Large intestine (tissue), 3 donors: ENCODE measurements at regions not wholly inside any gene's neighbourhood (a gene's known extent, or its start where the extent isn't known, plus 50 kb on each side); places are given as distances from the start of the nearest gene placed in this dataset.

Experiments used
- DNase-seq, 2 donors: peaks; one replicate each; pipeline versions ENCODE4 v3.0.0 to v3.0.0-alpha.2; 2013
- H3K27ac ChIP-seq: one replicate; pipeline ENCODE4 v1.5.1; 2013; ENCODE audit warnings: low read length
- H3K27me3 ChIP-seq: 2 replicates; pipeline ENCODE4 v1.6.1; 2013; ENCODE audit warnings: low read length; ENCODE audit not compliant: control insufficient read depth, insufficient read depth
- H3K36me3 ChIP-seq: 2 replicates; pipeline ENCODE4 v1.6.1; 2013; ENCODE audit warnings: low read length; ENCODE audit not compliant: control insufficient read depth, insufficient read depth
- H3K4me1 ChIP-seq: one replicate; pipeline ENCODE4 v1.6.1; 2013; ENCODE audit warnings: low read length; ENCODE audit not compliant: control insufficient read depth, insufficient read depth
- H3K4me3 ChIP-seq: one replicate; pipeline ENCODE4 v1.5.1; 2013; ENCODE audit warnings: low read length
- H3K9me3 ChIP-seq: one replicate; pipeline ENCODE4 v1.6.1; 2013; ENCODE audit warnings: mild to moderate bottlenecking, low read depth, low read length, moderate library complexity; ENCODE audit not compliant: control insufficient read depth
- WGBS: methylation state at CpG from one replicate; pipeline ENCODE4 v1.1.5; 2013; ENCODE audit warnings: low lambda C conversion rate; ENCODE audit not compliant: insufficient coverage; 5-methylcytosine and 5-hydroxymethylcytosine counted together

DNA sequence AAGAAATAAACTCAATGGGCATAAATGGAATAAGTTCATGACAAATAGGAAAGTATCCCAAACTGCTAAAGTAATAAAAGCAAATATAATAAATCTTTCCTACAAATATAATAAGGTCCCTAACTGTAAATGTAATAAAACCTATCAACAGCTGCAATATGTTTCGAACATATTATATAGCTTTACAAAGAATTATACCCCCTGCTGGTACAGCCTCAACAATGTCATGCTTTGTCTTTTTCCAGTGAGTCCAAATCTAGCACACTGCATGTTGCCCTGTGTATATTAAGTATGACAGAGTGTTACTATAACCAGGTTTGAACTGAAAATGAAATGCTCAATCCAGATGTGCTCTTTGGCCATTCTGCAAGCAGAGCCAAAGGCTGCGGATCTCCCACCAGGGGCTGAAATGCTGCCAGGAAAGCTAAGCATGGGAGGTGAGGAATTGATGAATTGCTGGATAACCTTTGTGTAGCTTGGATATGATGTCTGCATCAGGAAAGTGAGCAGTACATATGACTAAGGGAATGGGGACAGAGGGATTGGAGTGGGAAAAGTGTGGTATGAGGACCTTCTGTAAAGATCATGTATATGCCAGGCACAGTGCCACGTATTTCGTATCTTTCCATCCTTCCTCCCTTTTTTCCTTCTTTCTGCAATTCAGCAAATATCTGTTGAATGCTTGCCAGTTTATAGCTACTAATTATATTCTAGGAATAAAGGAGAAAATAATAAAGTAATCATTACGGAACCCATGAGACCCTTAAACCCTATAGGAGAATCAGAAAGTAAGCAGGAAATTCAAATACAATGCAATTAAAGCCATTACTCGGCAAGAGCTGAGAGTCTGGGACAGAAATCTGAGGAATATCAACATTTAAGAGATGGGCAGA, 954.6 kb upstream of the LCORL start:
- no peak overlapping the region for H3K4me3 ChIP-seq
- H3K36me3 ChIP-seq = no peaks in the 10 kb centered on the region
- no CpG with 5 or more reads among the region's 6 CpGs for WGBS
- no peak overlapping the region for H3K27ac ChIP-seq
- no peak for DNase-seq
- no peaks in the 10 kb centered on the region for H3K4me1 ChIP-seq
- H3K27me3 ChIP-seq = no peaks in the 10 kb centered on the region
- peaks cover 3% of the 10 kb centered on the region for H3K9me3 ChIP-seq

DNA sequence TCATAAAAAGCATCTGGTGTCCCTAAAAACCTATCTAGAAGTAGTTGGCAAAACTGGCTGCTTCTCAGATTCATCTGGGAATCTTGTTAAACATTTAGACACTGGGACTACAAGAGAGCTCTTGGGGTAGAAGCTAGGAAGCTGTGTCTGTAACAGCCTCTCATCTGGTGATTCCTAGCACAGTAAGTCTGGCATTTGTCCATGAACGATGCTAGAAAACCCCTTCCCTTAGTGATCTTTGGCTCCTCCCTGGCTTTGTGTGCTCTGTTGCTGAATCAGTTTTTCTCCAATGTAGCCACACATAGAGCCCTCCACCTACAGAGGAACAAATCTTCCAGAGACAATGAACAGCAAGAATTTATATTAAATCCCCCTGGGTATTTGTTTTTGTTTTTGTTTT, 951.7 kb upstream of the LCORL start:
- WGBS = no CpG with 5 or more reads among the region's 1 CpG
- H3K36me3 ChIP-seq = no peaks in the 10 kb centered on the region
- no peak for DNase-seq

DNA sequence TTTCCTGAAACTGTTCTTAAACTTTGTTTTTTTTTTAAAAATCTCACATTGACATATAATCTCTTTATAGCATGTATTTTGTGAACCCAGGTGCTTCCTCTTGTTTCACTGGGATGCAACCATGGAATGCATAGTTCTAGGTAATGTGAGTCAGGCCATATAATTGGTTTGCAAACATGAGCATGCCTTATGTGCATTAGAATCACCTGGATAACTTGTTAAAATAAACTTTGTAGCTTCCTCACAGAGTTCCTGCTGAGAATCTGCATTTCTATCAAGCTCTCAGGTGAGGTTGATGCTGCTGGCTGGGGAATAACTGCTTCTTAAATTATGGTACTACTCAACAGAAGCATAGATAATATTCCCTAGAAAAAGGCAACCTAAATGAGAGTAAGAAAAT, 940.3 kb upstream of the LCORL start:
- H3K27me3 ChIP-seq = no peaks in the 10 kb centered on the region
- H3K4me3 ChIP-seq = no peak overlapping the region
- H3K27ac ChIP-seq = no peak overlapping the region

More for the DNA sequence above, 951.7 kb upstream of the LCORL start:
- Histone ChIP-seq H3K9me3 (peaks cover under 1% of the 10 kb centered on the region), H3K4me3 (no peak overlapping the region), H3K27ac (no peak overlapping the region), H3K27me3 (no peaks in the 10 kb centered on the region), H3K4me1 (no peaks in the 10 kb centered on the region)

DNA sequence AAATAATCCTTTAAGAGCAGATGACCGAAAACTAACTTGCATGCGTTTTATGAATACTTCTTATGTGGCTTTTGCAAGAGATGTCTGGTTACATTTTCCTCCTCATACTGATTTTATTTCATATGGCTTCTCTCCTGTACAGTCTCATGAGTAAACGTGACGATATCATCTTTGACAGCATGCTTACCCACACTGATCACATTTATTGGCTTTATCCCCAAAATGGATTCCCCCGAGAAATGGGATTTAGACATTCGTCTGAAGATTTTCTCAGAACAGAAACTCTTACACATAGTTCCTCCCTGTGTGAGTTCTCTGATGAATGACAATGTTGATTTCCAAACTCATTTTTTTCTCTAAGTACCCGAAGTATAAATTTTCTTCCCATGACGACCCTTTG, 939.7 kb upstream of the LCORL start:
- no peaks in the 10 kb centered on the region for H3K9me3 ChIP-seq
- no peaks in the 10 kb centered on the region for H3K4me1 ChIP-seq
- H3K27me3 ChIP-seq = no peaks in the 10 kb centered on the region
- WGBS = 35% methylated on average over 2 of the region's 8 CpGs
- no peak overlapping the region for H3K27ac ChIP-seq
- H3K36me3 ChIP-seq = no peaks in the 10 kb centered on the region
- no peak overlapping the region for H3K4me3 ChIP-seq
- DNase-seq = no peak

More for the DNA sequence above, 940.3 kb upstream of the LCORL start:
- no peak for DNase-seq
- no peaks in the 10 kb centered on the region for H3K9me3 ChIP-seq
- H3K4me1 ChIP-seq = no peaks in the 10 kb centered on the region
- no peaks in the 10 kb centered on the region for H3K36me3 ChIP-seq

DNA sequence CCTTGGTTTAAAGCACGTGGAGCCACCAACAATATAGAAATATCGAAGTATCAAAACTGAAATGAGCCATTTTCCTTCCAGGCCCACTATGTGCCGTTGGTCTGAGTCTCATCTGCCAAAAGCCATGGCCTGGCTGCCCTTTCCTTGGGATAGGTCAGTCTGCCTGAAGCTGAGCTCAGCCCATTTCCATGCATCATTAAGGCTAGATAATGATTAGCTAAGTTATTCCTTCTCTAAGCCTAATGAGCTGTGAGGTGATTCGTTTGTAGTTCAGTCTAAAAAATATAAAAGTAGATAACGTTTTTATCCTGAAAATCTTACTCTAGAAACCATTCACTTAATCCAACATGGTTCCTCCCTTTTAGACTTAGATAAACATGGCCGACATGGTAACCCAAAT, 936.2 kb upstream of the LCORL start:
- no peaks in the 10 kb centered on the region for H3K36me3 ChIP-seq
- DNase-seq = no peak
- H3K4me1 ChIP-seq = no peaks in the 10 kb centered on the region
- H3K4me3 ChIP-seq = no peak overlapping the region
- no peaks in the 10 kb centered on the region for H3K27me3 ChIP-seq
- no peak overlapping the region for H3K27ac ChIP-seq
- no peaks in the 10 kb centered on the region for H3K9me3 ChIP-seq
- 86% methylated on average over 4 of the region's 6 CpGs for WGBS

DNA sequence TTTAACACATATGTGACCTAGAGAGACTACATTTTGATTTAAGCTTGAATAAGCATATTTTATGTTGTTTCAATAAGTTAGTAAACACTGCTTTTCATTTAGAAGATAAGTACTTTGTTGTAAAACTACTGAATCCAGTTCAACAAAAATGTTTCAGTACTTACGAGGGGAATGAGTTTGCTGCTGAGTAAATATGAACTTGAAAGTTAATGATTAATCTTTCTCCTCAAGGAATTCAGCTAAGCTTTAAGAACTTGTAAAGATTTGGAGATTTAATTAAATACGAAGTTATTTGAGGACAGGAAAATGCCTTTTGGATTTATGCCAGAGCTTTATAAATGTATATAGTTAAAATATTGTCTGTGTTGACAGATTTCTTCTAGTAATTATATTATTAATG, 933.0 kb upstream of the LCORL start:
- DNase-seq = peak in 1 of 2 donors; percentile 24
- no peak overlapping the region for H3K4me3 ChIP-seq
- H3K4me1 ChIP-seq = no peaks in the 10 kb centered on the region
- H3K9me3 ChIP-seq = no peaks in the 10 kb centered on the region
- no peaks in the 10 kb centered on the region for H3K27me3 ChIP-seq
- H3K27ac ChIP-seq = no peak overlapping the region
- 0% methylated on average over 2 of the region's 2 CpGs for WGBS
- no peaks in the 10 kb centered on the region for H3K36me3 ChIP-seq

DNA sequence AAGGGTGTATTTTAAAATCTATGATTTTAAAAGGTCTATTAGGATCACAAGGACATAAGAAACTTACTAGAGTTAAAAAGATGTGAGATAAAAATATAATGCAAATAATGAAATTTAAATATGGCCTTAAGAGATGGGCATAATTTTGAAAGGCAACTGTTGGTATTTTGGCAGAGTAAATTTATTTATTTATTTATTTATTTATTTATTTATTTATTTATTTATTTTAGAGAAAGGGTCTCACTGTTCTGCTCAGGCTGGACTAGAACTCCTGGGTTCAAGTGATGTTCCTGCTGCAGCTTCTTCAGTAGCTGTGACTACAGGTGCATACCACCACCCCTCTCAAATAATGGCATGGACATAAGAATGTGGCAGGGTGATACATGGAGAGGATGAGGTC, 932.1 kb upstream of the LCORL start:
- no peaks in the 10 kb centered on the region for H3K27me3 ChIP-seq
- H3K27ac ChIP-seq = no peak overlapping the region
- no peak overlapping the region for H3K4me3 ChIP-seq

DNA sequence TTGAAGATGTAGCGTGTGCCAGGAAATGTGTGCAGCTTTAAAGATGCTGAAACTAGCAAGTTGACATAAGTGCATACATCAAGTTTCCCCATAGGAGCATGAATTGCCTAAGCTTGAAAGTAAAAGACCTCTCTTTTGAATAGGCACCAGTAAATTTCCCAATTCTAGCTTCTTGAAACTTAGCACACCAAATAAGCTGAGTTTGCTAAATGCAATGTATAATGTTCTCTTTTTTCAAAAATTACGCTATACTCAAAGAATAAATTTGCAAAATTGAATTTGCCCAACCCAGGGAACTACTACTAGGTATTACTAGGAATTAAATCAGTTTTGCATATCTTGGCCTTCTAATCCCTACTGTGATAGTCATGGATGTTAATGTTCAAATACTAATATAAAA, 923.9 kb upstream of the LCORL start:
- Histone ChIP-seq H3K4me3 (no peak overlapping the region), H3K4me1 (no peaks in the 10 kb centered on the region), H3K36me3 (no peaks in the 10 kb centered on the region), H3K27ac (no peak overlapping the region), H3K27me3 (no peaks in the 10 kb centered on the region), H3K9me3 (no peaks in the 10 kb centered on the region)
- 88% methylated on average over 1 of the region's 2 CpGs for WGBS
- no peak for DNase-seq

More for the DNA sequence above, 932.1 kb upstream of the LCORL start:
- Histone ChIP-seq H3K9me3 (no peaks in the 10 kb centered on the region), H3K36me3 (no peaks in the 10 kb centered on the region), H3K4me1 (no peaks in the 10 kb centered on the region)
- DNase-seq = no peak

DNA sequence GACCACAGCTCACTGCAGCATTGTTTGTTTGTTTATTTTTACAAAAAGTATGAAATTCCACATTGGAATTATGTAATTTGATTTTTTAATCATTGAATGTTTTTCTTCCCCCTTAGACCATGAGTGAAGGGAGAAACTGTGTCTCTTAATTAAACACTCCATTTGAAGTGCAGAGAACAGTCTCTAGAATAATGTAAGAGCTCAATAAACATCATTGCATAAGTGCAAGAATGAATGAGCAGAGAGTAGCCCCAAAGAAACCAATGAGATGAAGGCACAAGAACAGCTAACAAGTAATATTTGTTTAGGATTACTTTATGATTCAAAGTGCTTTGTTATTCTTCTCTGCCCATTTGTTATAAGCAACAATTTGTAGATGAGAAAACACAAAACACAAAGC, 921.3 kb upstream of the LCORL start:
- Histone ChIP-seq H3K9me3 (no peaks in the 10 kb centered on the region), H3K4me3 (no peak overlapping the region), H3K27me3 (no peaks in the 10 kb centered on the region), H3K4me1 (no peaks in the 10 kb centered on the region), H3K27ac (no peak overlapping the region), H3K36me3 (no peaks in the 10 kb centered on the region)
- no peak for DNase-seq

DNA sequence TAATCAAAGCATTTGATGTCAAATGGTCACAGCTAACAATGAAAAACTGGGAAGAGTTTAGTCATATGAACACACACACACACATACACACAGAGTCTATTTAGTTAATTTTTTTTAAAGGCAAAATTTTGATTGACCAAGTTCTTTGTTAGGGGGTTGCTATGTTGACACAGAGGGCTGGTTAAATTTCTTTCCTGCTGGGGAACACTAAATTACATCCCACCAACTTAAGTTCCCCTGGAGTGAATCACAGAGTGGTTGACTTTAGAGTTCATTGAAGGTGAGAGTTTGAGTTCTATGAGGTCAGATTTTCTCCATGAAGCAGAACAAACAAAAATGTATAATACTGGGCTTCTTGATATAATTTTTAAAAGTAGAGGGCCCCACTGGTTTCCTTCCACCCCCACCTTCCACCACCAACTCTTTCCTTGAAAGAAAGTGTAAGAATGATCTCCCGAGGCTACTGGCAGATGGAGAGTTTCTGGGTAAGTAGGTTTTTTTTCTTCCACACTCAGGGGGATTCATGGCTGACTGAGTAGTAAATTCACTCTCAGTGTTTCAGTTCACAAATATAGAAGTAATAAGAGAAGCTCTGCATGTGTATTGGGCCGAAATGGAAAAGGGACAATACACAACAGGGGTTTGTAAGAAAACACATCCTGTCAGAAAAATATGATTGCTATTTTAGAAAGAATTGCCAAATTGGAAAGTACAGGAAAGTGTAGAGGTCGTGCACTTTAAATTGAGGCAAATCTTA, 917.0 kb upstream of the LCORL start:
- Histone ChIP-seq H3K36me3 (no peaks in the 10 kb centered on the region), H3K9me3 (no peaks in the 10 kb centered on the region), H3K4me3 (no peak overlapping the region), H3K27ac (no peak overlapping the region), H3K4me1 (no peaks in the 10 kb centered on the region), H3K27me3 (no peaks in the 10 kb centered on the region)
- no peak for DNase-seq
- WGBS = 67% methylated on average over 2 of the region's 3 CpGs

DNA sequence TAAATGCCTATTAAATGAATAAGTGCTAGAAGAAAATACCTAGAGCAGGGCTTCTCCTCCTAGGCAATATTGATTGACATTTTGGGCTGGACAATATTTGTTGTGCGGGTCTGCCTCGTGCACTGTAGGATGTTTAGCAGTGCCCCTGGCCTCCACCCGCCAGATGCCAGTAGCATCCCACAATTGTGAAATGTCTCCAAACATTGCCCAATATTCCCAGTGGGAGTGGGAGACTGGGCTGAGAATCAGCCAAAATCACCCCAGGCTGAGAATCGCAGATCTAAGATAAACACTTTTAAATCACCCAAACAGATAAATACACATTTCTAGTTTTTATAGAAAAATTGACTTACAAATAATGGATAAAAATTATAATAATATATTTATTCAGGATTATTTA, 916.2 kb upstream of the LCORL start:
- no peaks in the 10 kb centered on the region for H3K27me3 ChIP-seq
- 80% methylated on average over 1 of the region's 4 CpGs for WGBS
- DNase-seq = no peak

More for the DNA sequence above, 916.2 kb upstream of the LCORL start:
- no peaks in the 10 kb centered on the region for H3K36me3 ChIP-seq
- no peak overlapping the region for H3K4me3 ChIP-seq
- H3K4me1 ChIP-seq = no peaks in the 10 kb centered on the region
- no peaks in the 10 kb centered on the region for H3K9me3 ChIP-seq
- H3K27ac ChIP-seq = no peak overlapping the region
